T-helper 22 cell (primary cell): ENCODE measurements at regions not wholly inside any gene's neighbourhood (a gene's known extent, or its start where the extent isn't known, plus 50 kb on each side); places are given as distances from the start of the nearest gene placed in this dataset.
"Not testable (repeated sequence)": the region's sequence is repeated elsewhere in the genome, so short reads cannot be mapped to it uniquely, and the experiment has no call there.

ENCODE experiments used
- DNase-seq: peaks from one replicate; pipeline ENCODE4 v3.0.0-alpha.2; 2020; ENCODE audit warnings: low read depth

DNA sequence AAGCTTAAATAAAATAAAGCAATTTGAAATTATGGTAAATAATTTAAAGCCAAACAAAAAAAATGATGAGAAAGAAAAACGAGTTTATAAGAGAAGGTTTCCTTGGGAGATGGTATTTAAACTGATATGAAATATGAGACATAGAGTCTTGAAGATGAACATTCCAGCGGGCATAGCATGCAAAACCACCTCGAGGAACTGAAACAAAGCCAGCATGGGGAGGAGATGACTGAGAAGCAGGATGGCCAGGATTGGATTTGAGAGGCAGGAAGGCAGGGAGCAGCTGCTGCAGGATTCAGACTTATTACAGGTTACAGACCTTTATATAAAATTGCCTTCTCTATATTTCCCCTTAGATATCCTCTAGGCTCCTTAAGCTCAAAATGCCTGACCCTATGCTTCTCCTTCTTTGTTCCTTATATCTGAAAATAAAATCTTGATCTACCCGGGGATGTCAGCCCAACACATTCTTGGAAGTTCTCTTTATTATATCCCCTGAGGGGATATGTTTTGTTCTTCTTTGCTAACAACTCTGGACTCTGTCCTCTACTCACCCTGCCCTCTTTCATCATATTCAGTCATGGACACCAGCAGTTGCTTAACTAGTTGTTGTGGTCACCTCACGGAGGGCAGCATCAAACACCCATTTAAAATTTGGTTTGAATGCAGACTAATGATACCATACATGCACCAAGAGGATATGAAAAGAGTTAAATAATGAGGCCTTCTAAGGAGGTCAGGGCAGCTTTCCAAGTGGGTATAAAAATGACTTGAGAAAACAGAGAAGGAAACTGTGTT, 719.1 kb upstream of the B3GALT2 start:
- DNase-seq = no peak

DNA sequence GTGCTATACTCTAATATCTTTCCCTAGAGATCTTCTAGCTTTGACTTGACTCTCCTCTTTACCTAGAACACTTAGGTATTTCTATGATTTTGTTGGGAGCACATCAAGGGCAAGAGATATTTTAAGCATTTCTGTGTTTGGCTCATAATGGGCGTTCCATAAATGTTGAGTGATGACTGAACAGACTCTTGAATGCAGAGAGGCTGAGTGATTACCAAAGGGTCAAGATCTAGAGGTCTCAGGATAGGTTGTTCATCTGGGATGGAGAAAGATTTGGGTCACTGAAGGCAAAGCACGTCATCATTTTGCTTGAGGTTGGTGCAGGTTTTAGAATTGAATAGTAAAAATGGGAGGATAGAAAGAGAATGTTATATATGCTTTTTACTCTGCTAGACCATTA, 705.4 kb upstream of the B3GALT2 start:
- DNase-seq = no peak

DNA sequence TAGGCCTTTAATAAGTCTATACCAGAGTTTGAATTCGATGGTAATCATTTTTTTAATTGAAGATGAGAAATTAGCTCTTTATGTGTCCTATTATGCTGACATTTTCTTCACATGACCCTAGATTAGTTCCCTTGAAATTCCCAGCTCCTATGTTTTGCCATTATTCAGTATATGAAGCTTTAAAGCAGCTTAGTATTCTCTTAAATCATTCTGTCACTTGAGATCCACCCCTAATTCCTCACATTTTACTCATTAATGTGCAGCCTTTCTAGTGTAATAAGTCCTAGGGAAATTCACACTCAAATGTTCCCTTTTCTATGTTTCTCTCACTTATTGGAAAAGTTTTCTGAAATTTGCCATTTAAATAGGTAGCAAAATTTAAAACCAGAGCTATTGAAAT, 704.5 kb upstream of the B3GALT2 start:
- no peak for DNase-seq

DNA sequence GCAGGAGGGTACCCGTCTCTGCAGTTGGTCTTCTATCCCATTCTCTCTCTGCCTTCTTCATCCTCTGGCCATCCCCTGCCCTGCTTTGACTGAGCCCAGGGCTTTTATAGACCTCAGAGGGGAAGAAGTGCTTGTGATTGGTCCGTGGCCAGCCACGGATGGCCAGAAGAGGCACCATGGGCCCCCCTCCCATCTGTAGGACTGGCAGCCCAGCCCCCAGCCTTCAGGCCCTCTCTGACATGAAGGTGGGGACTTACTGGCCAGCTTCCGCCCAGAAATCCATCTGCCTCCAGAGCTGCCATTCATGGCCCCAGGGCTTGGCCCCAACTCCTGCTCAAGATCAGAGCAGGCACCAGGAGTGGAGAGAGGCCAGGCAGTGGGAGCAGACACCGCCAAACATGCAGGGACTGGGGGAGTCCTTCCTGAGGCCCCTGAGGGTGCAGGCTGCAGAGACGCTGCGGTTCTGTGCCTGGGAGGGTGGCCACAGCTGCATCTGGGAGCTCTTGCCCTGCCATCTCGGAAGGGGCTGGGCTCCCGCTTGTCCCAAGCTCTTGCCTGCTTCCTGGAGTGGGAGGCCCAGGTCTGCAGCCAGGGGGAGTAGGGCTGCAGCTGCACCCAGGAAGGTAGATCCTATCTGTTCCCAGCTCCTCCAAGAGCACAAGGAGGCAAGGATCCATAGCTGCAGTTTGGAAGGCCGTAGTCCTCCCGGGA, 698.6 kb upstream of the B3GALT2 start:
- no peak for DNase-seq

DNA sequence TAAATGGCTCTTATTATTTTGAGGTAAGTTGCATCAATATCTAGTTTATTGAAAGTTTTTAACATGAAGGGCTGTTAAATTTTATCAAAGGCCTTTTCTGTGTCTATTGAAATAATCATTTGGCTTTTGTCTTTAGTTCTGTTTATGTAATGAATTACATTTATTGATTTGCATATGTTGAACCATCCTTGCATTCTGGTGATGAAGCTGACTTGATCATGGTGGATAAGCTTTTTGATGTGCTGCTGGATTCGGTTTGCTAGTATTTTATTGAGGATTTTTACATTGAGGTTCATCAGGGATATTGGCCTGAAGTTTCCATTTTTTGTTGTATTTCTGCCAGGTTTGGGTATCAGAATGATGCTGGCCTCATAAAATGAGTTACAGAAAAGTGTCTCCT, 691.5 kb upstream of the B3GALT2 start:
- not testable (repeated sequence) for DNase-seq

GRCh38 chr1:193868425-193868824, 682.0 kb upstream of the B3GALT2 start:
- no peak for DNase-seq

GRCh38 chr1:193856261-193856660, 669.8 kb upstream of the B3GALT2 start:
- no peak for DNase-seq

GRCh38 chr1:193850745-193851144, 664.3 kb upstream of the B3GALT2 start:
- DNase-seq = no peak

DNA sequence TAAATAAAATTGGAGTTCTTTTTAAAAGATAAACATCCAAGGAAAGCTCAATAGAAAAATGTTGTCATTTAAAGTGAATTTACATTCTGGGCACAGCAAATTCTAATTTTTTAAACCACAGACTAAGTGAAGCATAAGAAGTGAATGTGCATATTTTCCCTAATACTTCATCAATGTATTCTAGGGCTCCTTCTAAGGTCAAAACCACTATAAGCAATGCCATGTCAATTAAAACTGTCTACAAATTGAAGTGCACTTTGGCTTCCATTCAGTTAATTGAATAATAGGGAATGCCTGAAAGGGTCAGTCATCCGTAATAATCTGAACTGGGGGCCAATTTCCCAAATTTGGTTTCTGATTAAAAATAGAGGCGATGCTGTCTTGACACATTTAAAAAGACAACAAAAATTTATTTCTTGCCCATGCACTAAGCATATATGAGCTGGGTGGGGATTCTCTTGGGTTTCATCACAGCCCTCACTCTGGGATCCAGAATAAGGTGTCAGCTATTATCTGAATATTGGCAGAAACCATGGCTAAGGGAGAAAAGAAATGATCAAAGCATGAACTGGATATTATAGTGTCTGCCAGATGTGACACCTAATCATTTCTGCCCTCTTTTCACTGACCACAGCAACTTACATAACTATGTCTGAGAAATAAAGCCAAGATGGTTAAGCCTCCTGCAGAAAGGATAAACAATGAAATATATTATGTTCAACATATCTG, 660.6 kb upstream of the B3GALT2 start:
- no peak for DNase-seq

DNA sequence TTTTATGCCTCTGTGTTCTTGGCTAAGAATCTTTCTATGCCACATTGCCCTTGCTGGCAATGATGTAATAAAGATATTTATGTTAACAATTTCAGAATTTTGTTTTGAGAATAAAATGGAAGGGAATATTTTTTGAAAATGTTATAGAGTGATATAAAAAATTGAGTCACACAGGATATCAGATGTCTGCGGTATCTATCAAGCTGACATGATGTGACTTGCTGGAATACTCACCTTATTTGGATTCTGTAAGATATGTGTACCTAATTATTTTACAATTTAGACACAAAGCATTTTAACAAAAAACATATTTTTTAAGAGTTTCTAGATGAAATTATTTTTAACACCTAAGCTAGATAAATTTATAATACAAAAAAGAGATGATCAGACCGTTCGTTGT, 660.0 kb upstream of the B3GALT2 start:
- DNase-seq = no peak

DNA sequence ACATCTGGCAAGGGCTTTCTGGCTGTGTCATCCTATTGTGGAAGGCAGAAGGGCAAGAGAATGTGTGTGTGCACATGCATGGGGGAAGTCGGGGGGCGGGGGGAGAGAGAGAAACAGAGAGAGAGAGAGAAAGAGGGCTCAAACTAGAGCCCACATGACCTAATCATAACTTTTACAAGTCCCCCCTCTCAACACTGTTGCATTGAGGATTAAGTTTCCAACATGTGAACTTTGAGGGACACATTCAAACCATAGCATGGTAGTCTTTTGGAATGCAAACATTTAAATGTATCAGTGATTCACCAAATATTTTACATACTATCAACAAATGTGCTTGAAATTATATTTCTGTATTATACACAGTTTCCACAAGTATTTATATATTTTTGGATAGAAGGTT, 655.4 kb upstream of the B3GALT2 start:
- DNase-seq = no peak

- no peak for DNase-seq
Measured at GRCh38 chr1:193831465-193831864, 645.1 kb upstream of the B3GALT2 start.

GRCh38 chr1:193827516-193827915, 641.1 kb upstream of the B3GALT2 start:
- no peak for DNase-seq

DNA sequence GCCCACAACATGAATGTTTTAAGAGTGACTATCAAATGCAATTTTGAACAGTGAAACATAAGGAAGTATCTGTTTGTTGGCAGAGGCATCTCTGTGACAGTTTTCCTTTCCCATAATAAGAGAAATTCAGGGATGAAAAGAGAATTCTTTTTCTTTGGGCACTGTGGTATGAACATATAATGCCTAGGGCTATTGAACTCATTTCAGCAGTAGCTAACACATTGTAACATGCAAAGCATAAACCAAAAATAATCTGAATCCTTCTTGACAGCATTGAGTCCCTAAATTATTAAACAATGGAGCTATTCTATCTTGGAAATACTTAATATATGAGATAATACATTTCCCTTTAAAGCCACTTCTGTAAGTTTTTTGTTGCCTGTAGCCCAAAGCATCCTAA, 633.0 kb upstream of the B3GALT2 start:
- no peak for DNase-seq

GRCh38 chr1:193807208-193807607, 620.8 kb upstream of the B3GALT2 start:
- no peak for DNase-seq

- DNase-seq = no peak
Measured at GRCh38 chr1:193806079-193807048, 620.0 kb upstream of the B3GALT2 start.

DNA sequence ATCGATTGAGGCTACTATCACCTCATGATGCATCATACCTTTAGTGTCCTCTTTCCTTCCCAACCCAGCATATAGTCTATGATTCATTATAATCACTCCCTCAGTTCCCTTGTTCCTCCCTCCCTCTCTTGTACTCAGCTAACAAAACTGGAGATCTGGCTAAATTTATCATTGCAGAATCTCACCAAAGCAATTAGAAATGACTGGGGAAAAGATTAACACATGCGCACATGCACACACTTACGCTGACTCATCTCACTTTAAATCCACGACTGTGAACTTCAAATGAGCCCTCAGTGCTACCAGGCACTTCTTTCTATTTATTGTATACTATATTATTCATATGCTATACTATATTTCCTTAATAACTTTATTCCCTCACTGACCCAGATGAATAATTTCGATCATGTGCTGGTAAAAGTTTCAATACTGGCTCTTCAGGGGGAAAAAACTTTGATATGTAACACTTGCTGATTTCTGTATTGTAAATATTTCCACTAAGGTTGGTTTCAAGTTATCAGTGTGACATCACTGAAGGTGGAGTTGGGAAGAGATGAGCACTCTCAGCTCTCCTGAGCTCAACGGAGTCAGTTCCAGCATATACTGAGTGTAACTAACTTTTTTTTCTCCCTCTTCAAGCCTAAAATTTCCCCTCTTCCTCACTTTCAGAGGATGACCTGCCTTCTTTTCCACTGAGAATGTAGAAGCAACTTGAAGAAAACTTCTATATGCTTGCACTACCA, 613.7 kb upstream of the B3GALT2 start:
- DNase-seq = no peak

- DNase-seq = no peak
Measured at GRCh38 chr1:193799371-193799770, 613.0 kb upstream of the B3GALT2 start.

DNA sequence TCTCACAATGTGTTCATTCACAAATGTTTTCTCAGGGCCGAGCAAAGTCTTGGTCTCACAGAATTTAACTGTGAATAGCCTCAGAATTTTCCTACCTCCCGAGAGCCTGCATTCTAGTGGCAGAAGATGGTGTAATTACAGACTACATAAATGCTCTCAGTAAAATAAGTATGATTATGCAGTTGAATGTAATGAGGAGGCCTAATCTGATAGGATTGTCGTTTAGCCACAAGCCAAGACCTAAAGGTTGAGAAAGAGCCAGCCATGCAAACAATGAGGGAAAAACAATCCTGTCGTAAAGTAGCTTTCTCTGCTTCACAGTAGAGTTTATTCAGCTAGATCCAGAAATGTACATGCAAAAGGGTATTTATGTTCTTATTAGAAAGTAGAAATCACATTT, 607.8 kb upstream of the B3GALT2 start:
- no peak for DNase-seq

DNA sequence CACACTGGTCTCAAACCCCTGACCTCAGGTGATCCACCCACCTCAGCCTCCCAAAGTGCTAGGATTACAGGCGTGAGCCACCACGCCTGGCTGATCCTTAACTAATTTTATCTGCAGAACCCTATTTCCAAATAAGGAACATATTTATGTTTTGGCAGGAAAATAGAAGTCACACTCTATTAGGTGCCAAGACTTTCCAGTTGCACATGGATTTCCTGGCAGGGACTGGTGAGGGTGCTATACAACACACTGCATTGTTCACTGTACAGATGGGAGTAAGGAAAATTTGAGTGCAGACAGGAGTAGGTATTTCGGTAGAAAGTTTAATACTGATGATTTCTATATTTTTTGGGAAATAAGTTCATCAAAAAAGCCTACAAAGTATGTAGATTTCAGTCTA, 605.3 kb upstream of the B3GALT2 start:
- no peak for DNase-seq

GRCh38 chr1:193787061-193787460, 600.6 kb upstream of the B3GALT2 start:
- no peak for DNase-seq
